ENCODE measurements at regions not wholly inside any gene's neighbourhood (a gene's known extent, or its start where the extent isn't known, plus 50 kb on each side); places are given as distances from the start of the nearest gene placed in this dataset.

GRCh38 chr7:54879776-54880175, 120.8 kb upstream of the SEC61G start:
- TF ChIP-seq CTCF (conservative IDR thresholded peaks at IDR 0.05): no peak

GRCh38 chr7:54880326-54880989, 121.4 kb upstream of the SEC61G start:
- no peak overlapping the region for H3K27ac ChIP-seq
- no peak for TF ChIP-seq CTCF (conservative IDR thresholded peaks at IDR 0.05)

More at GRCh38 chr7:54879776-54880175, 120.8 kb upstream of the SEC61G start:
- no peak overlapping the region for H3K27ac ChIP-seq

- H3K27ac ChIP-seq: no peak overlapping the region
- TF ChIP-seq CTCF (conservative IDR thresholded peaks at IDR 0.05): no peak
Measured at GRCh38 chr7:54881816-54882520, 123.0 kb upstream of the SEC61G start.

GRCh38 chr7:54882694-54883093, 123.7 kb upstream of the SEC61G start:
- TF ChIP-seq CTCF (conservative IDR thresholded peaks at IDR 0.05): no peak

GRCh38 chr7:54883576-54883975, 124.6 kb upstream of the SEC61G start:
- TF ChIP-seq CTCF (conservative IDR thresholded peaks at IDR 0.05): no peak
- H3K27ac ChIP-seq: no peak overlapping the region

More at GRCh38 chr7:54882694-54883093, 123.7 kb upstream of the SEC61G start:
- H3K27ac ChIP-seq: no peak overlapping the region

GRCh38 chr7:54885285-54885684, 126.3 kb upstream of the SEC61G start:
- TF ChIP-seq CTCF (conservative IDR thresholded peaks at IDR 0.05): no peak
- H3K27ac ChIP-seq: no peak overlapping the region

GRCh38 chr7:54888067-54888733, 129.2 kb upstream of the SEC61G start:
- TF ChIP-seq CTCF (conservative IDR thresholded peaks at IDR 0.05): no peak
- no peak overlapping the region for H3K27ac ChIP-seq

All from VCaP (cell line).